Spleen (tissue), 11 donors: ENCODE measurements at regions not wholly inside any gene's neighbourhood (a gene's known extent, or its start where the extent isn't known, plus 50 kb on each side); places are given as distances from the start of the nearest gene placed in this dataset.
"Not testable (repeated sequence)": the region's sequence is repeated elsewhere in the genome, so short reads cannot be mapped to it uniquely, and the experiment has no call there.

Source experiments
- DNase-seq: peaks from one replicate; pipeline ENCODE4 v3.0.0-alpha.2; 2020
- H3K27ac ChIP-seq, 8 donors: fragments of 200-600 bp; sonication (generic) in 7 of 8; 1 replicate in 4 of 8; 2 replicates in 4 of 8; pipeline versions ENCODE4 v1.5.0 to v1.8.0; 2016 to 2021; ENCODE audit warnings: inconsistent platforms in 4 of 8, mild to moderate bottlenecking in 4 of 8, moderate library complexity in 1 of 8
- H3K27me3 ChIP-seq, 7 donors: fragments of 200-600 bp; sonication (generic) in 6 of 7; replicated peaks in 1 of 7; 1 replicate in 4 of 7; 2 replicates in 3 of 7; pipeline versions ENCODE4 v1.5.0 to v1.8.0; 2016 to 2021; ENCODE audit warnings: inconsistent platforms in 3 of 7, mild to moderate bottlenecking in 1 of 7
- H3K36me3 ChIP-seq, 6 donors: fragments of 200-600 bp; sonication (generic) in 5 of 6; 1 replicate in 4 of 6; 2 replicates in 2 of 6; pipeline versions ENCODE4 v1.5.0 to v1.8.0; 2016 to 2021; ENCODE audit warnings: inconsistent platforms in 2 of 6
- H3K4me1 ChIP-seq, 6 donors: fragments of 200-600 bp; sonication (generic) in 5 of 6; 1 replicate in 3 of 6; 2 replicates in 3 of 6; pipeline versions ENCODE4 v1.5.0 to v1.8.0; 2016 to 2021; ENCODE audit warnings: inconsistent platforms in 3 of 6
- H3K4me3 ChIP-seq, 8 donors: fragments of 200-600 bp; sonication (generic) in 7 of 8; 1 replicate in 4 of 8; 2 replicates in 4 of 8; pipeline versions ENCODE4 v1.5.0 to v1.8.0; 2016 to 2021; ENCODE audit warnings: inconsistent platforms in 4 of 8, mild to moderate bottlenecking in 4 of 8, moderate library complexity in 2 of 8
- H3K9me3 ChIP-seq, 8 donors: fragments of 200-600 bp; sonication (generic) in 7 of 8; 1 replicate in 4 of 8; 2 replicates in 4 of 8; pipeline versions ENCODE4 v1.5.0 to v1.8.0; 2016 to 2021; ENCODE audit warnings: inconsistent platforms in 4 of 8
- CTCF ChIP-seq, 11 experiments: fragments of 200-600 bp in 7 of 11; fragments of 450-650 bp in 4 of 11; sonication (generic) in 4 of 11; IDR thresholded peaks in 8 of 11; conservative IDR thresholded peaks in 3 of 11; 1 replicate in 7 of 11; 2 replicates in 4 of 11; pipeline versions ENCODE4 v1.4.0 to v1.8.0; 2016 to 2021; ENCODE audit warnings: antibody characterized with exemption in 11 of 11, inconsistent platforms in 4 of 11, mild to moderate bottlenecking in 1 of 11
- POLR2A ChIP-seq, 3 donors: fragments of 450-650 bp; IDR thresholded peaks; one replicate each; pipeline ENCODE4 v1.5.1; 2017; ENCODE audit warnings: antibody characterized with exemption in 3 of 3, mild to moderate bottlenecking in 1 of 3
- POLR2AphosphoS5 ChIP-seq, 3 donors: sonication (generic); formaldehyde crosslinking; IDR thresholded peaks; one replicate each; pipeline ENCODE4 v1.5.1; 2017; ENCODE audit warnings: antibody characterized with exemption in 3 of 3
- WGBS, 5 donors: extraction: QIAGEN DNeasy Blood & Tissue Kit in 3 of 5; methylation state at CpG; one replicate each; pipeline versions ENCODE4 v1.1.5 to v1.1.7; 2013 to 2018; 5-methylcytosine and 5-hydroxymethylcytosine counted together
- intact Hi-C: fragments of 100-400 bp; cut with DNase I; formaldehyde crosslinking; loops from one replicate; pipeline ENCODE4 v1.15.0; 2023; ENCODE audit warnings: low total_unique reads
- donor health status: healthy with polysubstance abuse.
- donor health status: DM: no; HTN: no; CAD: no; lungs with moderate emphysema.
- donor health status: DM: no; HTN: no; CAD: no.
- donor health status: Bipolar disorder and iron deficiency.
- donor health status: healthy.
- donor health status: DM: no; HTN: no; CAD: no.
- donor health status: DM: yes; HTN: yes; CAD: no.

GRCh38 chr7:110461621-110462020 lies 629.3 kb upstream of the LRRN3 start:
- Histone ChIP-seq H3K9me3 (peaks cover 0 to 4% (median 0%) of the 10 kb centered on the region in 8 donors), H3K36me3 (no peaks in the 10 kb centered on the region), H3K27ac (no peak overlapping the region), H3K4me1 (no peaks in the 10 kb centered on the region), H3K27me3 (no peaks in the 10 kb centered on the region), H3K4me3 (no peak overlapping the region)
- WGBS, 5 donors = 43 to 64% (median 53%) methylated on average over 2 of the region's 2 CpGs
- intact Hi-C loops = no loop called here
- DNase-seq = no peak
- TF ChIP-seq POLR2A (IDR thresholded peaks at IDR 0.05) (no peak), POLR2AphosphoS5 (IDR thresholded peaks at IDR 0.05) (no peak), CTCF (IDR thresholded peaks at IDR 0.05 in 8 of 11, conservative IDR thresholded peaks at IDR 0.05 in 3 of 11) (no peak)

GRCh38 chr7:110470420-110470819 lies 620.5 kb upstream of the LRRN3 start:
- H3K4me3 ChIP-seq = no peak overlapping the region
- H3K9me3 ChIP-seq = peaks cover 0 to 8% (median 0%) of the 10 kb centered on the region in 8 donors
- intact Hi-C loops = no loop called here
- DNase-seq = no peak
- no peaks in the 10 kb centered on the region for H3K36me3 ChIP-seq
- no peaks in the 10 kb centered on the region for H3K4me1 ChIP-seq
- H3K27me3 ChIP-seq = no peaks in the 10 kb centered on the region
- H3K27ac ChIP-seq = no peak overlapping the region
- TF ChIP-seq POLR2A (IDR thresholded peaks at IDR 0.05) (no peak), POLR2AphosphoS5 (IDR thresholded peaks at IDR 0.05) (no peak), CTCF (IDR thresholded peaks at IDR 0.05 in 8 of 11, conservative IDR thresholded peaks at IDR 0.05 in 3 of 11) (no peak)

- intact Hi-C loops, DNase-seq: not testable (repeated sequence)
- WGBS, 5 donors = 71 to 100% (median 80%) methylated on average over 3 to 7 of the region's 7 CpGs
Observed at GRCh38 chr7:110472419-110472818, 618.5 kb upstream of the LRRN3 start.

GRCh38 chr7:110480964-110481363 lies 610.0 kb upstream of the LRRN3 start:
- TF ChIP-seq POLR2AphosphoS5 (IDR thresholded peaks at IDR 0.05) (no peak), POLR2A (IDR thresholded peaks at IDR 0.05) (no peak), CTCF (IDR thresholded peaks at IDR 0.05 in 8 of 11, conservative IDR thresholded peaks at IDR 0.05 in 3 of 11) (no peak)
- H3K9me3 ChIP-seq = peaks cover 0 to 42% (median 28%) of the 10 kb centered on the region in 8 donors
- H3K36me3 ChIP-seq = no peaks in the 10 kb centered on the region
- no peaks in the 10 kb centered on the region for H3K27me3 ChIP-seq
- no peak for DNase-seq
- no peak overlapping the region for H3K27ac ChIP-seq
- H3K4me1 ChIP-seq = no peaks in the 10 kb centered on the region
- intact Hi-C loops = no loop called here
- WGBS, 5 donors = 58 to 88% (median 72%) methylated on average over 2 of the region's 2 CpGs
- H3K4me3 ChIP-seq = no peak overlapping the region

More at GRCh38 chr7:110472419-110472818, 618.5 kb upstream of the LRRN3 start:
- not testable (repeated sequence) for H3K27me3 ChIP-seq, H3K4me1 ChIP-seq, H3K4me3 ChIP-seq, H3K27ac ChIP-seq, H3K36me3 ChIP-seq
- peaks cover 0 to 11% (median 0%) of the 10 kb centered on the region in 8 donors for H3K9me3 ChIP-seq

GRCh38 chr7:110483553-110483952 lies 607.4 kb upstream of the LRRN3 start:
- no peak overlapping the region for H3K27ac ChIP-seq
- no peaks in the 10 kb centered on the region for H3K27me3 ChIP-seq
- no peak for DNase-seq
- no peaks in the 10 kb centered on the region for H3K36me3 ChIP-seq
- 75 to 94% (median 82%) methylated on average over 3 of the region's 3 CpGs for WGBS, 5 donors
- H3K9me3 ChIP-seq = peaks cover 0 to 37% (median 28%) of the 10 kb centered on the region in 8 donors
- H3K4me1 ChIP-seq = no peaks in the 10 kb centered on the region
- TF ChIP-seq POLR2AphosphoS5 (IDR thresholded peaks at IDR 0.05) (no peak), POLR2A (IDR thresholded peaks at IDR 0.05) (no peak), CTCF (IDR thresholded peaks at IDR 0.05 in 8 of 11, conservative IDR thresholded peaks at IDR 0.05 in 3 of 11) (no peak)
- intact Hi-C loops = no loop called here
- no peak overlapping the region for H3K4me3 ChIP-seq
